ENCODE measurements at regions not wholly inside any gene's neighbourhood (a gene's known extent, or its start where the extent isn't known, plus 50 kb on each side); places are given as distances from the start of the nearest gene placed in this dataset.

GRCh38 chr9:7936163-7936562 lies 136.6 kb upstream of the DMAC1 start:
- no peak overlapping the region for H3K9ac ChIP-seq
- no peak overlapping the region for H3K4me2 ChIP-seq (ENCODE audit: unreplicated experiment)
- no peak overlapping the region for H3K27ac ChIP-seq
- 0 out of 2 replicates have a peak, but pooled peaks cover 2% of the 10 kb centered on the region for H3K9me2 ChIP-seq (ENCODE audit: insufficient read depth)
- no peaks in the 10 kb centered on the region for H3K4me1 ChIP-seq (ENCODE audit: insufficient read depth)
- H4K20me1 ChIP-seq (ENCODE audit: insufficient read depth) = no peaks in the 10 kb centered on the region
- H3K79me2 ChIP-seq (ENCODE audit: insufficient read depth) = no peaks in the 10 kb centered on the region
- in situ Hi-C loops (cut with MboI) = no loop called here
- TF ChIP-seq EZH2phosphoT487 (IDR thresholded peaks at IDR 0.05; ENCODE audit: insufficient read depth, low read depth) = no peak
- TF ChIP-seq EZH2 (IDR thresholded peaks at IDR 0.05; ENCODE audit: insufficient read depth, poor library complexity, severe bottlenecking) = no peak
- no peaks in the 10 kb centered on the region for H3F3A ChIP-seq (ENCODE audit: insufficient read depth)
- H2AFZ ChIP-seq = no peak overlapping the region
- WGBS, 2 experiments (ENCODE audit: low coverage in 1 of 2, low lambda C conversion rate in 2 of 2, missing lambda C conversion rate in 2 of 2) = 6 to 8% methylated on average over 4 of the region's 4 CpGs
- no peaks in the 10 kb centered on the region for H3K9me3 ChIP-seq (ENCODE audit: low read depth)
- no peak for DNase-seq
- no peak overlapping the region for H3K4me3 ChIP-seq
- H3K36me3 ChIP-seq (ENCODE audit: low read depth) = no peaks in the 10 kb centered on the region
- H3K27me3 ChIP-seq (replicated peaks; ENCODE audit: insufficient read depth) = no peaks in the 10 kb centered on the region

- Histone ChIP-seq H3K4me3 (no peak overlapping the region), H3K4me2 (ENCODE audit: unreplicated experiment) (no peak overlapping the region), H3K36me3 (ENCODE audit: low read depth) (no peaks in the 10 kb centered on the region), H3K27me3 (replicated peaks; ENCODE audit: insufficient read depth) (no peaks in the 10 kb centered on the region), H3F3A (ENCODE audit: insufficient read depth) (no peaks in the 10 kb centered on the region), H2AFZ (no peak overlapping the region), H3K9me3 (ENCODE audit: low read depth) (no peaks in the 10 kb centered on the region), H3K9ac (no peak overlapping the region), H4K20me1 (ENCODE audit: insufficient read depth) (no peaks in the 10 kb centered on the region), H3K27ac (no peak overlapping the region), H3K4me1 (ENCODE audit: insufficient read depth) (no peaks in the 10 kb centered on the region), H3K79me2 (ENCODE audit: insufficient read depth) (no peaks in the 10 kb centered on the region), H3K9me2 (ENCODE audit: insufficient read depth) (no peaks in the 10 kb centered on the region)
- WGBS, 2 experiments (ENCODE audit: low coverage in 1 of 2, low lambda C conversion rate in 2 of 2, missing lambda C conversion rate in 2 of 2) = 4 to 6% methylated on average over 2 of the region's 2 CpGs
- no peak for DNase-seq
- TF ChIP-seq EZH2 (IDR thresholded peaks at IDR 0.05; ENCODE audit: insufficient read depth, poor library complexity, severe bottlenecking) = no peak
- TF ChIP-seq EZH2phosphoT487 (IDR thresholded peaks at IDR 0.05; ENCODE audit: insufficient read depth, low read depth) = no peak
- in situ Hi-C loops (cut with MboI) = no loop called here
Measured at GRCh38 chr9:7935681-7936080, 136.1 kb upstream of the DMAC1 start.

- H2AFZ ChIP-seq = no peak overlapping the region
- H3K4me2 ChIP-seq (ENCODE audit: unreplicated experiment) = no peak overlapping the region
- H4K20me1 ChIP-seq (ENCODE audit: insufficient read depth) = no peaks in the 10 kb centered on the region
- H3K27me3 ChIP-seq (replicated peaks; ENCODE audit: insufficient read depth) = no peaks in the 10 kb centered on the region
- H3K79me2 ChIP-seq (ENCODE audit: insufficient read depth) = no peaks in the 10 kb centered on the region
- H3K36me3 ChIP-seq (ENCODE audit: low read depth) = no peaks in the 10 kb centered on the region
- H3F3A ChIP-seq (ENCODE audit: insufficient read depth) = no peaks in the 10 kb centered on the region
- H3K9ac ChIP-seq = no peak overlapping the region
- H3K4me1 ChIP-seq (ENCODE audit: insufficient read depth) = no peaks in the 10 kb centered on the region
- no peak for DNase-seq
- in situ Hi-C loops (cut with MboI) = no loop called here
- no peak for TF ChIP-seq EZH2phosphoT487 (IDR thresholded peaks at IDR 0.05; ENCODE audit: insufficient read depth, low read depth)
- TF ChIP-seq EZH2 (IDR thresholded peaks at IDR 0.05; ENCODE audit: insufficient read depth, poor library complexity, severe bottlenecking) = no peak
- H3K9me2 ChIP-seq (ENCODE audit: insufficient read depth) = no peaks in the 10 kb centered on the region
- H3K4me3 ChIP-seq = no peak overlapping the region
- no peak overlapping the region for H3K27ac ChIP-seq
- WGBS, 2 experiments (ENCODE audit: low coverage in 1 of 2, low lambda C conversion rate in 2 of 2, missing lambda C conversion rate in 2 of 2) = 11% methylated on average over 4 of the region's 4 CpGs
- no peaks in the 10 kb centered on the region for H3K9me3 ChIP-seq (ENCODE audit: low read depth)
Measured at GRCh38 chr9:7932767-7933166, 133.2 kb upstream of the DMAC1 start.

GRCh38 chr9:7930613-7931012 lies 131.0 kb upstream of the DMAC1 start:
- Histone ChIP-seq H3K79me2 (ENCODE audit: insufficient read depth) (no peaks in the 10 kb centered on the region), H3K9ac (no peak overlapping the region), H3K9me2 (ENCODE audit: insufficient read depth) (no peaks in the 10 kb centered on the region), H3K27me3 (replicated peaks; ENCODE audit: insufficient read depth) (no peaks in the 10 kb centered on the region), H3F3A (ENCODE audit: insufficient read depth) (no peaks in the 10 kb centered on the region), H2AFZ (no peak overlapping the region), H3K4me3 (no peak overlapping the region), H3K4me2 (ENCODE audit: unreplicated experiment) (no peak overlapping the region), H3K27ac (no peak overlapping the region), H3K4me1 (ENCODE audit: insufficient read depth) (no peaks in the 10 kb centered on the region), H3K36me3 (ENCODE audit: low read depth) (no peaks in the 10 kb centered on the region), H4K20me1 (ENCODE audit: insufficient read depth) (no peaks in the 10 kb centered on the region), H3K9me3 (ENCODE audit: low read depth) (no peaks in the 10 kb centered on the region)
- no peak for DNase-seq
- 21 to 31% methylated on average over 2 of the region's 2 CpGs for WGBS, 2 experiments (ENCODE audit: low coverage in 1 of 2, low lambda C conversion rate in 2 of 2, missing lambda C conversion rate in 2 of 2)
- no peak for TF ChIP-seq EZH2phosphoT487 (IDR thresholded peaks at IDR 0.05; ENCODE audit: insufficient read depth, low read depth)
- TF ChIP-seq EZH2 (IDR thresholded peaks at IDR 0.05; ENCODE audit: insufficient read depth, poor library complexity, severe bottlenecking) = no peak
- in situ Hi-C loops (cut with MboI) = no loop called here
